ENCODE measurements at regions not wholly inside any gene's neighbourhood (a gene's known extent, or its start where the extent isn't known, plus 50 kb on each side); places are given as distances from the start of the nearest gene placed in this dataset.
"Not testable (repeated sequence)": the region's sequence is repeated elsewhere in the genome, so short reads cannot be mapped to it uniquely, and the experiment has no call there.

DNA sequence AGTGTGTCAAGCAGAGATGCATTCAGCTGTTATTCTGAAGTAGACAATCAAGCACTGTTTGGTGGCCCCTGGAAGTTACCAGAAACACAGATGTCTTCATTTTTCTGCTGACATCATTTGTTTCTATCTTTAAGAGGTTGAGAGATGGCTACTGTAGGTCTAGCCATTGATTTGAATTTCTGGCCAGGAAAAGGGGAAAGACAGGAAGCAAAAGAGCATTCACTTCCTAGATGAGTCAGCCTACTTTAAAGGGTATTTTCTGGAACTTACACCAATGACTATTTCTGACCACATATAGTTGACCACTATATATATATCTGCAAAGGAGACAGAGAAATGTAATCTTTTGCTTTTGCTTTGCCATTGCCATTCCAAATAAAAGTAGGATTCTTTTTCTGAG lies 900.1 kb upstream of the SOX11 start:
- no peak overlapping the region for H3K4me3 ChIP-seq
- no peak overlapping the region for H3K27ac ChIP-seq
- FAIRE-seq = no peak
- TF ChIP-seq, protein P1, sequence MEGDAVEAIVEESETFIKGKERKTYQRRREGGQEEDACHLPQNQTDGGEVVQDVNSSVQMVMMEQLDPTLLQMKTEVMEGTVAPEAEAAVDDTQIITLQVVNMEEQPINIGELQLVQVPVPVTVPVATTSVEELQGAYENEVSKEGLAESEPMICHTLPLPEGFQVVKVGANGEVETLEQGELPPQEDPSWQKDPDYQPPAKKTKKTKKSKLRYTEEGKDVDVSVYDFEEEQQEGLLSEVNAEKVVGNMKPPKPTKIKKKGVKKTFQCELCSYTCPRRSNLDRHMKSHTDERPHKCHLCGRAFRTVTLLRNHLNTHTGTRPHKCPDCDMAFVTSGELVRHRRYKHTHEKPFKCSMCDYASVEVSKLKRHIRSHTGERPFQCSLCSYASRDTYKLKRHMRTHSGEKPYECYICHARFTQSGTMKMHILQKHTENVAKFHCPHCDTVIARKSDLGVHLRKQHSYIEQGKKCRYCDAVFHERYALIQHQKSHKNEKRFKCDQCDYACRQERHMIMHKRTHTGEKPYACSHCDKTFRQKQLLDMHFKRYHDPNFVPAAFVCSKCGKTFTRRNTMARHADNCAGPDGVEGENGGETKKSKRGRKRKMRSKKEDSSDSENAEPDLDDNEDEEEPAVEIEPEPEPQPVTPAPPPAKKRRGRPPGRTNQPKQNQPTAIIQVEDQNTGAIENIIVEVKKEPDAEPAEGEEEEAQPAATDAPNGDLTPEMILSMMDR (IDR thresholded peaks at IDR 0.05) = no peak
- intact Hi-C loops (cut with DNase I) = no loop called here
- ATAC-seq = no peak
- no peak for DNase-seq
- H3K36me3 ChIP-seq = no peaks in the 10 kb centered on the region
- H3K27me3 ChIP-seq = no peaks in the 10 kb centered on the region
- H3K4me1 ChIP-seq = no peaks in the 10 kb centered on the region
- no peaks in the 10 kb centered on the region for H3K9me3 ChIP-seq

DNA sequence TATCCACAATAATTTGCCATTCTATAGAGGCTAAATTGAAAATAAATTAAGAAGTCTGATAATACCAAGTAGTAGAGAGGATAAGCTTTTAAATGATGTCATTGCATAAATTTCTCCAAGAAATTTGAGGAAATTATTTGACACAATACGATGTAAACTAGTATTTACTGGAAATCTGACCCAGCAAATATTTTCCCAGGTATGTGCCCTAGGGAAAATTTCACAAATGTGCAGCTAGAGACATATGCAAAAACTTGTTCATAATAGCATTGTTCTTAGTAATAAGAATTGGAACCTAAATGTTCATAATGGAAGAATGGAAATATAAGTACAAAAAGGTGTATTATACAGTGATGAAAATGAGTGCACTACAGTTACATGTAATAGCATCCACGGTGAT lies 888.8 kb upstream of the SOX11 start:
- WGBS, 2 donors = 64 to 68% methylated on average over 2 of the region's 2 CpGs
- ATAC-seq = no peak

DNA sequence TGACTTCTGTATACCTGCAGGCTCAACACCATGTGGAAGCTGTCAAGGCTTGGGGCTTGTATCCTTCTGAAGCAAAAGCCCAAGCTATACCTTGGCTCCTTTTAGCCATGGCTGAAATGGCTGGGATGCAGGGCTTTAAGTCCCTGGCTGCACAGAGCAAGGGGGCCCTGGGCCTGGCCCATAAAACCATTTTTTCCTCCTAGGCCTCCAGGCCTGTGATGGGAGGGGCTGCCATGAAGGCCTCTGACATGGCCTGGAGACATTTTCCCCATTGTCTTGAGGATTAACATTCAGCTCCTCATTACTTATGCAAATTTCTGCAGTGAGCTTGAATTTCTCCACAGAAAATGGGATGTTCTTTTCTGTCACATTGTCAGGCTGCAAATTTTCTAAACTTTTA lies 878.0 kb upstream of the SOX11 start:
- FAIRE-seq; DNase-seq; H3K4me1 ChIP-seq; ATAC-seq; H3K27ac ChIP-seq; H3K36me3 ChIP-seq; H3K27me3 ChIP-seq; H3K4me3 ChIP-seq; intact Hi-C loops (cut with DNase I); H3K9me3 ChIP-seq: not testable (repeated sequence)

More for the DNA sequence above, 888.8 kb upstream of the SOX11 start:
- TF ChIP-seq, protein P1 (IDR thresholded peaks at IDR 0.05) = no peak
- no peaks in the 10 kb centered on the region for H3K27me3 ChIP-seq
- intact Hi-C loops (cut with DNase I) = no loop called here
- H3K9me3 ChIP-seq = no peaks in the 10 kb centered on the region
- H3K4me1 ChIP-seq = no peaks in the 10 kb centered on the region
- H3K36me3 ChIP-seq = no peaks in the 10 kb centered on the region
- no peak overlapping the region for H3K4me3 ChIP-seq
- H3K27ac ChIP-seq = no peak overlapping the region
- FAIRE-seq (no peak), DNase-seq (no peak)

DNA sequence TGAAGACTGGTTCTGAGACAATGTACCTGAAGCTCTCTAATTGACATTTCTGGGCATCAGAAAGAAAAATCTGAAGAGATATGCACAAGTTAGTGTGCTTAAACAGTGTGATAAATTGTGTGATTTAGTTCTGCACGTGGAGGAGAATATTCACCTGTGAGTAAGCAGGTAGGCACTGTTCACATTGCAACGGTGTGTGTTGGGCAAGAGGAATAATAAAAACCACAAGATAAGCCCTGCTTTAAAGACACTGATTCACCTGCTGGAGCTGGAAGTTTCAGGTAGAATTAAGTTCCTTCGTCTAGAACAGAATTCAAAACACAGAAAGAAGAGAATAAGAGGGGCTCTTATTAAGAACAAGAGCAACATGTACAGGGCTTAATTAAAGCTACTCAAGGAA lies 864.3 kb upstream of the SOX11 start:
- ATAC-seq (no peak), DNase-seq (no peak), FAIRE-seq (no peak)
- no peaks in the 10 kb centered on the region for H3K4me1 ChIP-seq
- no peaks in the 10 kb centered on the region for H3K9me3 ChIP-seq
- TF ChIP-seq, protein P1 (IDR thresholded peaks at IDR 0.05) = no peak
- intact Hi-C loops (cut with DNase I) = no loop called here
- H3K36me3 ChIP-seq = no peaks in the 10 kb centered on the region
- peaks cover 0 to 3% (median 0%) of the 10 kb centered on the region in 4 donors for H3K27me3 ChIP-seq
- no peak overlapping the region for H3K27ac ChIP-seq
- 39 to 41% methylated on average over 3 of the region's 3 CpGs for whole genome bisulfite sequencing, 2 donors
- no peak overlapping the region for H3K4me3 ChIP-seq

DNA sequence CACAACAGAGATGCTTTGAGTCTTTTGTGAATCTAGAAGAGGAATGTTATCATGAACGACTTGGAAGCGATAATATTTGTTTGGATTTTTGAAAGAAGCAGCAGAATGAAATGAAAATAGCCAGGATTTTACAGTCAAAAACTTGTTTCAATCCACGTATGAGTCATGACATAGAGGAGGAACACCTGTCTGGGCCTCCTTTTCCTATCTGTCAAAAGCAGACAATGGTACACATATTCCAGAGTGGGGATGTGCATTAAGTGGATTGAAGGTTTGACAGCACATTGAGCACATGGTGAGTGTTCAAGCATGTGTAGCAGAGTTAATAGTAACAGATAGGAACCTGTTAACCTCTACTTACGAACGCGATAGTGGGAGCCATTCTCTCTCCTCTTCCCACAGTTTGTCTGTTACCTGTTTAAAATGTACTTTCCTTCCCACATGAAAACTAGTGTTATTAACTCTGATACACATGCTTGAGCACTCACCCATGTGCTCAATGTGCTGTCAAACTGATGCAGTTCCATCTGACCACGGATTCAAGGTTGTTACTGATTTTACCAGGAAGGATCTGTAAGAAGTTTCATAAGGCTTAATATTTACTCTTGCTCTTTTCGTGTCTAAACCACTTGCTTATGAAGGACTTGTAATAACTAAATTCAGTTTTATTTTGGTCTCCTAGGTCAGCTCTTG lies 863.4 kb upstream of the SOX11 start:
- H3K27ac ChIP-seq = no peak overlapping the region
- H3K9me3 ChIP-seq = no peaks in the 10 kb centered on the region
- no peaks in the 10 kb centered on the region for H3K4me1 ChIP-seq
- DNase-seq (no peak), ATAC-seq (no peak), FAIRE-seq (no peak)
- H3K36me3 ChIP-seq = no peaks in the 10 kb centered on the region
- peaks cover 0 to 3% (median 0%) of the 10 kb centered on the region in 4 donors for H3K27me3 ChIP-seq
- H3K4me3 ChIP-seq = no peak overlapping the region
- intact Hi-C loops (cut with DNase I) = no loop called here
- TF ChIP-seq, protein P1 (IDR thresholded peaks at IDR 0.05) = no peak
- 67 to 75% methylated on average over 8 of the region's 8 CpGs for WGBS, 2 donors

All from pancreas (tissue), 10 donors.